ENCODE measurements at regions not wholly inside any gene's neighbourhood (a gene's known extent, or its start where the extent isn't known, plus 50 kb on each side); places are given as distances from the start of the nearest gene placed in this dataset.

GRCh38 chr7:50842041-50842440, 59.3 kb upstream of the GRB10 start:
- no peak for TF ChIP-seq CTCF (IDR thresholded peaks at IDR 0.05)
- no peak for TF ChIP-seq POLR2A (IDR thresholded peaks at IDR 0.05)

All from breast epithelium (tissue), 3 donors.